NCI-H226 (cell line): ENCODE measurements at regions not wholly inside any gene's neighbourhood (a gene's known extent, or its start where the extent isn't known, plus 50 kb on each side); places are given as distances from the start of the nearest gene placed in this dataset.
"Not testable (repeated sequence)": the region's sequence is repeated elsewhere in the genome, so short reads cannot be mapped to it uniquely, and the experiment has no call there.

Source experiments
- DNase-seq: peaks from one replicate; pipeline ENCODE4 v3.0.0-alpha.2; 2015

GRCh38 chr7:35975851-35976454 is 175.1 kb downstream of the SEPTIN7 start:
- peak; percentile 62 for DNase-seq

GRCh38 chr7:35978816-35979640 is 174.0 kb upstream of the EEPD1 start:
- DNase-seq = not testable (repeated sequence)

- no peak for DNase-seq
Observed at GRCh38 chr7:35982600-35982999, 170.5 kb upstream of the EEPD1 start.

- DNase-seq = no peak
Observed at GRCh38 chr7:35983626-35984025, 169.4 kb upstream of the EEPD1 start.

GRCh38 chr7:35985126-35985754 is 167.8 kb upstream of the EEPD1 start:
- peak; percentile 67 for DNase-seq

- no peak for DNase-seq
Observed at GRCh38 chr7:35987016-35987415, 166.0 kb upstream of the EEPD1 start.

GRCh38 chr7:35988105-35988504 is 164.9 kb upstream of the EEPD1 start:
- DNase-seq = no peak

GRCh38 chr7:35988818-35989217 is 164.2 kb upstream of the EEPD1 start:
- no peak for DNase-seq

GRCh38 chr7:35991511-35992232 is 161.4 kb upstream of the EEPD1 start:
- DNase-seq = peak; percentile 81

GRCh38 chr7:35992436-35992835 is 160.6 kb upstream of the EEPD1 start:
- no peak for DNase-seq

- DNase-seq = no peak
Observed at GRCh38 chr7:35993113-35993512, 159.9 kb upstream of the EEPD1 start.

GRCh38 chr7:35993676-35994606 is 159.1 kb upstream of the EEPD1 start:
- no peak for DNase-seq

- DNase-seq = no peak
Observed at GRCh38 chr7:35995334-35995733, 157.7 kb upstream of the EEPD1 start.

GRCh38 chr7:35998481-35998880 is 154.6 kb upstream of the EEPD1 start:
- no peak for DNase-seq

GRCh38 chr7:36001546-36001945 is 151.5 kb upstream of the EEPD1 start:
- no peak for DNase-seq

GRCh38 chr7:36002900-36003299 is 150.2 kb upstream of the EEPD1 start:
- no peak for DNase-seq

GRCh38 chr7:36003343-36003742 is 149.7 kb upstream of the EEPD1 start:
- no peak for DNase-seq

- DNase-seq = no peak
Observed at GRCh38 chr7:36005293-36005692, 147.8 kb upstream of the EEPD1 start.

GRCh38 chr7:36005876-36006275 is 147.2 kb upstream of the EEPD1 start:
- peak; percentile 57 for DNase-seq

- no peak for DNase-seq
Observed at GRCh38 chr7:36006636-36007229, 146.3 kb upstream of the EEPD1 start.

- DNase-seq = no peak
Observed at GRCh38 chr7:36010656-36011587, 142.1 kb upstream of the EEPD1 start.
